T-helper 2 cell (primary cell): ENCODE measurements at regions not wholly inside any gene's neighbourhood (a gene's known extent, or its start where the extent isn't known, plus 50 kb on each side); places are given as distances from the start of the nearest gene placed in this dataset.

Experiments
- DNase-seq, 5 experiments: peaks; one replicate each; pipeline versions ENCODE4 v3.0.0 to v3.0.0-alpha.2; 2012 to 2022

DNA sequence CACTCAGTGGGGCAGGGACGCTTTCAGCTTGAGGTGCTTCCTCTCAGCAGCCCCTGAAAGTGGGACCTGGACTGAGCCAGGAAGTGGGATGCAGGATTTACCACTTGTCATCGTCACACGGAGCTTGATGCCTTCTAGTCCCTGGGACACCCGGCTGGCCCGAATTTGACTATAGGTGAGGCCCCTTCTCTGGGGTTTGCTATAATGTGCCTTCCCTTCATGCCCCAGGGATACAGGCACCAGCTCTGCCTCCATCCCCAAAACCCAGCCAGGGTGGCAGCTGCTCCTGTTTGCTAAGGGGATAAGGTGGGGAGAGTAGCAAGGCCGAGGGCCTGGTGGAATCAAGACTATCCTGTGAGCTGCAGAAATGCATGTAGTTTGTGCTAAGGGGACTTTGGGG is 235.0 kb downstream of the GLRX3 start:
- DNase-seq = no peak

DNA sequence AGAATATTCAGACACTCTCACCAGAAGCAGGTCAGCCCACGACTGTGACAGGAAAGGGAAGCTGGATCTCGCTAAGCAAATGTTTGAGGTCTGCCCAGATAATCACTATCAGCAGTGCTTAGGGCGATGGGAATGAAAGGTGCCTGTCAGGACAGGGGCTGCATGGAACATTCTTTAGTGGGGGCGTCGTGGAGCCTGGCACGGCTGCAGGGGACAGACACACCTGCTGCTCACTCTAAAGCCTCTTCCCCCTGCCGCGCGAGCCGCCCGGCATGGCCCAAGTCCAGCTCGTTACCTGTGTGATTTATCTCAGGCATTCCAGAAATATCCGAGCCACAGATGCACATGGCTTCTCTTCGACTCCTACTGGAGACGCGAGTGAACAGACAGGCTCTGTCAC is 235.5 kb downstream of the GLRX3 start:
- no peak for DNase-seq

GRCh38 chr10:130372222-130372621 is 236.0 kb downstream of the GLRX3 start:
- no peak for DNase-seq

DNA sequence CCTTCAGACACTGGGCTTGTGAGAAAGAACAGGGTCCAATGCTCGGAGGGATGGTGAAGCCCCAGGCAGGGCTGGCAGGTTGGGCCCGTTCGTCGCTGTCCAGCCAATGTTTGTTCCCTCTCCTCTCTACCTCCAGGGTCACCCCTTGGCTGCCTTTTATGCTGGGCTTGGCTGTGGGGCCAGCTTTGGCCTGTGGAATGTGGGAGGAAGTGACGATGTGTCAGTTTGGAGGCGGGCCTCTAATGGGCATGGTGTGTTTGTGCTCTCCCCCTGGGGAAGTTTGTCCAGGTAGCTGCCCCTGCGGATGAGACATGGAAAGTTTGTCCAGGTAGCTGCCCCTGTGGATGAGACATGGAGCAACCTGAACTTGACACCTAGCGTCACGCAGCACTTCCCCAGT is 236.7 kb downstream of the GLRX3 start:
- DNase-seq = no peak

DNA sequence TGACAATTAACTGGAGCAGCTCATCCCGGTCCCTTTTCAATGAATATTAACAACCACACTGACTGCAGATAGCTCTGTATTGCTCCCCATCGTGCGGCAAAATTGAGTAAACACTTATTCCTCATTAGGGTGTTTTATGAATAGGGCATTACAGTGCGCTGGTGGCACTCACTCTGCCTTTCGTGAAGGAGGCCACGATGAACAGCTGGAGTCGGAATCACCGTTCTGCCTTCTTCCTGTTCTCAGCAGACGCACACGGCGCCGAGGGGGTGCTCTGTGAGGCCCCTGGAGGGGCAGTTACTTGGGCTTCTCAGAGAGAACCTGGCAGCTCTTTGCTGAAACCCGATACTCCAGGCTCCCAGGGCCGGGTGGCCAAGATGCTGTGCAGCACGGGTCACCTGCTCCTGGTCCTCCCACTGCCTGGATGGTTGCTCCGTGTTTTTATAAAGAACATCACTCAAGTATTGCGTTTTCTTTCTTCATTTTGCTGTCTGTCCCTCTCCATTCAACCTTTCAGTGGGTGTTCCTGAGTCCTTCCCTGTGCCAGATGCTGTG is 241.9 kb downstream of the GLRX3 start:
- DNase-seq = no peak

DNA sequence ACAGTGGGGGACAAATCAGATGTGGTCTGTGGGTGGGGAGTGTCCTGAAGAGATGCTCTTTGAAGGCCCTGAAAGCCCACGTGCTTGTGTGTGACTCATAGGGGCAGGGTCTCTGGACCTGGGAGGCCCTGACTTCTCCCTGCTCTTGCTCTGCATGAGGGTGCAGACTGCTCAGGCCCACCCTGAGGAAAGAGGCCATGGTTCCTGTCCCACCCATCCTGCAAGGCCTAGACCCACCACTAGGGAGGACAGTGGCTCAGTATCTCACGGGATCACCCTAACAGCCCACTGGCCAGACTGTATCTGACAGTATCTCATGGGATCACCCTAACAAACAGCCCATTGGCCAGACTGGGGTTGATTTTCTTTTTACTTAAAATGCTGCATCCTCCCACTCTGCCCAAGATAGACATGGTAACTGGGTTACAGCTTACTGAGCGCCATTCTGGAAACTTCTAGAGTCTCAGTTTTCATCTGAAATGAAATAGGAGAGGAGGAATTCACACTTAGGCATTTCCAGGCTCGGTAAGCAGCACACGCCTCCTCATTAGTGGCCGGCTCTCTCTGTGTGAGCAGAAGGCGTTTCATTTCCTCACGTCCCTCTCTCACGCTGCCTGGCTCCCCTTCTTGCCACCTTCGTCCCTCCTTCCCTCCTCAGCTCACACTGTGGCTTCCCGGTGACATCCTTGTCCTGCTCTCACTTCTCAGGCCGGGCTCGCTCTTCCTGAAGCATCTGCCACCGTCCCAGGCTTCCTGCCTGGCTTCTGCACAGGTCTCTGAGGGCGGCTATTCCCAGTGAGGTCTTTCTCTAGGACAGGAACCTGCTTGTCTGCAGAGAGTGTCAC is 242.6 kb downstream of the GLRX3 start:
- DNase-seq = no peak

DNA sequence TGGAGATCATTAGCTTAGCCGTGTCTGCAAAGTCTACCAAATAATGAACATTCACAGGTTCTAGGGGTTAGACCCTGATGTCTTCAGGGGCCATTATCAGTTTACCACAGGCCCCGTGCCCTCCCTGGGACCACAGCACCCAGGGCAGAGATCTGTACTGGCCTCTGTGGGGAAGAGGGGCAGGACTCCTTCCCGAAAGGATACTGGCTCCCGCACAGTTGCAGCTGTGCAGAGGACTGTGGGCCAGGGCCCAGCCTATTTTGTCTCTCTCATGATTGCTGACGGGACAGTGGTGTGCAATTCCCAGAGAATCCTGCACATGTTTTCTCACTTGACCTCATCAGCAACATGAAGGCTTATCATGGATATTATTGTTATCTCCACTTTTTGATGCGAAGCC is 243.9 kb downstream of the GLRX3 start:
- DNase-seq = no peak

DNA sequence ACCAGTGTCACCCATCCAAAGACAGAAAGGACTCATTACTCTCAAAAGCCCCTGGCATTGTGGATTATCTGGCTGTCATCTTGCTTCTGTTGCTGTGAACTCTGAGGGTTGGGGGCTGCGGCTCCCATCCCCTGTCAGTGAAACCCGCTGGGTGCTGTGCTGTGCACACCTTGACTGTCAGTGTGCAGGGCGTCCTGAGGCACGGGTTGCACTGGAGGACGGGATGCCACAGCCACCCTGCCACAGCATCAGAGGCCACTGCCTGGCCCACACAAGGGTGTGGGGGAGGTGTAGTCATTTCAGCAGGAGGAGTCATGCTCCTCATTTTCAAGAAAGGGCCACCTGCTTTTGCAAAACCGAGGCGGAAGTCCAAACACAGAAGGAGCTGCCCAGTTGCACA is 245.8 kb downstream of the GLRX3 start:
- DNase-seq = no peak

GRCh38 chr10:130387936-130388580 is 251.9 kb downstream of the GLRX3 start:
- no peak for DNase-seq

GRCh38 chr10:130388746-130389145 is 252.6 kb downstream of the GLRX3 start:
- no peak for DNase-seq

DNA sequence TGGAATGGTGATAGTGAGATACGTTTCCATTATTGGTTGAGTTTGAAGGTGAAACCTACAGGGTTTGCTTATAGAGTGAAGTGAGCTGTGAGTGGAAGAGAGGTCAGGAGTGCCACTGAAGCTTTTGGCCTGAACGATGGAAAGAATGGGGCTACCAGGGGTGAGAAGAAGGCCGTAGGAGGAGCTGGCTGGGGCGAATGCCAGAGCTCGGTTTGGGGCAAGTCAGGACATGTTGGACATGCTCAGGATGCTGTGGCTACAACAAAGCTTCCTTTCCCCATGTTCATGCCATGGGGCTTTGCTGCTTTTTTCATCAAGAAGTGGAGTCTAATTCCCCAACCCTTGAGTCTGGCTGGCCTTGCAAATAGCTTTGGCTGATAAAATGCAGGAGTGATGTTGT is 253.7 kb downstream of the GLRX3 start:
- DNase-seq = no peak

DNA sequence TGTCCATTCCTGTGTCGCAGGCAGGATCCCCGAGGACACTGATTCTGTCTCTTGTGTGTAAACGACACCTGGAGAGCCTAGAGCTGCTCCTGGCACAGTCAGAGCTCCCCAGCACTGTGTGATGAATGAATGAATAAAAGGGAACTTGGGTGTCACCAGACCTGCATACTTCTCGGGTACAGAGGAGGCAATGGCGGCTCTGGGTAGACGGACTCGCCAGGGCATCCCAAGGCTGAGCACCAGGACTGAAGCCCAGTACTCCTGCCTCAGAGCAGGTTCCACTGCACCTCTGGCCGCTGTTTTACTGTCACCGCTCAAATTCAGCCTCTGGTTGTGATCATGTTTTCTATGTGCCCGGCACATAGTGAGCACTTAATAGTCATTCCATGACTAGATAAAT is 255.8 kb downstream of the GLRX3 start:
- no peak for DNase-seq

GRCh38 chr10:130393342-130393741 is 257.2 kb downstream of the GLRX3 start:
- DNase-seq = no peak

DNA sequence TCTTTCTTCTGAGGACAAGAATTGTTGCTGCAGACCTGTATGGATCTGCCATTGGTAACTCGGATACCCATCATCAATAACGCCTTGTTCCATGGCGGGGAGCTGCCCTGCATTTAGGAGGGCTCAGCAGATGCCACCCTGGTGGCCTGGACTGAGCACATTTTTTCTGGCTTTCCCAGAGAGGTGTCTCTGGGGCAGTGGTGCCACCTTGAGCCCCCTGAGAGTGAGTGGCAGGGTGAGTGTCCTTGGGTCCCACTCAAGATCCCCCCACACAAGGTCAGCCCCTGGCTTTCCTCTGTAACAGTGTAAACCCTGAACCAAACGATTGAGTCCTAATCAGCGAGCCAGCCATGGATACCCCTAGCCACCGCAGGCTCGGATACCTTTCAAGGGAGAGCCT is 258.6 kb downstream of the GLRX3 start:
- DNase-seq = no peak

DNA sequence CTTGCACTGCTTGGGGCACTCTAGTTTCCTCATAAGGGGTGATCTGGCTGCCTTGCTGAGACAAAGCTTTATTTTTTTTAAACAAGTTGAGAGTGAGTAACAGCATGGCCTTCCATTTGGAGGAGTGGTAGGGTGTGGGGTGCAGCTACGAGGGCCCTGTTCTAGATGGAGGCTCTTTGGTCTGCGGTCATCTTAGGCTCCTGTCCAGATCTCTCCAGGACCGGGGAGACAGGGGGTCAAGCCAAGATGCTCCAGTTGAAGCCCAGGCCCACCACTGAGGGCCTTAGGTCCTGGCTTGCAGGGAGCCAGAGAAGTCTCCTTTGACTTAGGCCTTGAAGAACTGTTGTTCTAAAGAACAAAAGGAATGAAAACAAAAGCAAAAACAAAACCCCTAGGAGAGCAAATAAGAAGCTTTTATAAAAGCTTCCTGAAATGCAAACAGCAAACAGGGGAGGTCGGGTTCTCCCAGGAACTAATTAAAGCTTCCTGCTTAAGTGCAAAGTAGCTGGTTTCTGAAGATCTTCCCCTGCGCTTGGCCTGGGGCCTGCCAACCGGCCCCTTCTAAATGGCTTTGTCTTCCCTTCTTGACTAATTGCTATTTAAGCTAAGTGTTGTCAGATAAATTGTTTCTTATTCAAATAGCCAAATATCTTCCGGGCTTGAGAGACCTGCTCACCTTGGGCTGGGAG is 259.2 kb downstream of the GLRX3 start:
- no peak for DNase-seq

- no peak for DNase-seq
Observed at GRCh38 chr10:130396044-130396443, 259.9 kb downstream of the GLRX3 start.

GRCh38 chr10:130398090-130398994 is 262.2 kb downstream of the GLRX3 start:
- no peak for DNase-seq

GRCh38 chr10:130399425-130399950 is 263.3 kb downstream of the GLRX3 start:
- DNase-seq = no peak

DNA sequence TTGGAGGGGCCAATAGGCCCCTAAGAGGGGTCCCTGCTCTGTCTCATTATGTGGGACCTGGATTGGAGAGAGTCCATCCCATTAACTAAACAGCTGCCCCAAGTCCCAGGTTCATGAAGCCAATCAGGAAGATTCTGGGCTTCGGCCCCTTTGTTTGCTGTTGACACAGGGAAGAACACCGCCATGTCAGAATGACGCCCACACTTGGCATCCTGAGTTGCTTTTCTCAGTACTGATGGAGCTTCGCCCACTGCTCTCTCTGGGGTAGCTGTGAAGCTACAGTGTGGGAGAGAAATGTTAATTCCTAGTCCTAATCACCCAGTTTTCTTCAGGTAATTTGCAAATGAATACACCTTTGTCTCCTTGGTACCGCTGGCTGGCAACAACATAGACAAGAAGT is 264.7 kb downstream of the GLRX3 start:
- DNase-seq = no peak

- no peak for DNase-seq
Observed at GRCh38 chr10:130401860-130402765, 265.9 kb downstream of the GLRX3 start.
